Neural progenitor cell (in vitro differentiated cells): ENCODE measurements at regions not wholly inside any gene's neighbourhood (a gene's known extent, or its start where the extent isn't known, plus 50 kb on each side); places are given as distances from the start of the nearest gene placed in this dataset.

ENCODE experiments used
- DNase-seq: peaks from one replicate; pipeline ENCODE4 v3.0.0-alpha.2; 2016; ENCODE audit warnings: low spot score
- H2AFZ ChIP-seq: fragments of 200-600 bp; sonication (generic); replicated peaks from 2 replicates; pipeline ENCODE4 v1.6.1; 2016; ENCODE audit warnings: antibody characterized with exemption
- H3F3A ChIP-seq: fragments of 200-600 bp; sonication (generic); 2 replicates; pipeline ENCODE4 v1.6.1; 2016; ENCODE audit warnings: antibody characterized with exemption, low read depth
- H3K27ac ChIP-seq: fragments of 200-600 bp; sonication (generic); 2 replicates; pipeline ENCODE4 v1.5.1; 2016; ENCODE audit warnings: mild to moderate bottlenecking
- H3K27me3 ChIP-seq: fragments of 200-600 bp; sonication (generic); 2 replicates; pipeline ENCODE4 v1.6.1; 2016; ENCODE audit warnings: mild to moderate bottlenecking, moderate library complexity
- H3K36me3 ChIP-seq: fragments of 200-600 bp; sonication (generic); 2 replicates; pipeline ENCODE4 v1.5.1; 2016
- H3K4me1 ChIP-seq: fragments of 200-600 bp; sonication (generic); 2 replicates; pipeline ENCODE4 v1.6.1; 2016; ENCODE audit warnings: mixed run types
- H3K4me2 ChIP-seq: fragments of 200-600 bp; sonication (generic); 2 replicates; pipeline ENCODE4 v1.6.1; 2016
- H3K4me3 ChIP-seq: fragments of 200-600 bp; sonication (generic); 2 replicates; pipeline ENCODE4 v1.5.1; 2016
- H3K79me2 ChIP-seq: fragments of 200-600 bp; sonication (generic); 2 replicates; pipeline ENCODE4 v1.6.1; 2016; ENCODE audit warnings: low read depth
- H3K9ac ChIP-seq: fragments of 200-600 bp; sonication (generic); 2 replicates; pipeline ENCODE4 v1.6.1; 2016
- H3K9me3 ChIP-seq: fragments of 200-600 bp; sonication (generic); 2 replicates; pipeline ENCODE4 v1.5.1; 2016; ENCODE audit warnings: low read depth
- H4K20me1 ChIP-seq: fragments of 200-600 bp; sonication (generic); 2 replicates; pipeline ENCODE4 v1.6.1; 2016; ENCODE audit warnings: low read depth
- H3K27ac Mint-ChIP-seq: 3 replicates; pipeline ENCODE4 v1.8.0; 2021; ENCODE audit warnings: mixed read lengths
- H3K27me3 Mint-ChIP-seq: 2 replicates; pipeline ENCODE4 v1.8.0; 2022; ENCODE audit warnings: low read depth, mild to moderate bottlenecking, inconsistent platforms, moderate library complexity, mixed read lengths; ENCODE audit not compliant: insufficient read depth
- H3K36me3 Mint-ChIP-seq: 3 replicates; pipeline ENCODE4 v1.8.0; 2021; ENCODE audit warnings: mixed read lengths
- H3K4me1 Mint-ChIP-seq: 3 replicates; pipeline ENCODE4 v1.8.0; 2021; ENCODE audit warnings: mixed read lengths
- H3K4me3 Mint-ChIP-seq: 3 replicates; pipeline ENCODE4 v1.8.0; 2021; ENCODE audit warnings: mild to moderate bottlenecking, moderate library complexity, mixed read lengths
- H3K9me3 Mint-ChIP-seq: 3 replicates; pipeline ENCODE4 v1.8.0; 2020; ENCODE audit warnings: mixed read lengths
- CTCF ChIP-seq: fragments of 200-600 bp; sonication (generic); IDR thresholded peaks from 2 replicates; pipeline ENCODE4 v1.5.1; 2017; ENCODE audit warnings: antibody characterized with exemption, mild to moderate bottlenecking
- EZH2 ChIP-seq: fragments of 200-600 bp; sonication (generic); IDR thresholded peaks from 2 replicates; pipeline ENCODE4 v1.6.1; 2017; ENCODE audit warnings: antibody characterized with exemption, mild to moderate bottlenecking, moderate library complexity
- EZH2phosphoT487 ChIP-seq: fragments of 200-600 bp; sonication (generic); IDR thresholded peaks from 2 replicates; pipeline ENCODE4 v1.6.1; 2017; ENCODE audit warnings: antibody characterized with exemption

- no peak overlapping the region for H3K9ac ChIP-seq
- no peaks in the 10 kb centered on the region for H3K79me2 ChIP-seq
- H3K27ac ChIP-seq = no peak overlapping the region
- Mint-ChIP-seq H3K27me3 (no peaks in the 10 kb centered on the region), H3K4me3 (no peak overlapping the region), H3K4me1 (no peaks in the 10 kb centered on the region), H3K27ac (no peak overlapping the region), H3K36me3 (no peaks in the 10 kb centered on the region), H3K9me3 (no peaks in the 10 kb centered on the region)
- peak overlapping the region; percentile 66 for H2AFZ ChIP-seq
- H4K20me1 ChIP-seq = no peaks in the 10 kb centered on the region
- no peaks in the 10 kb centered on the region for H3K27me3 ChIP-seq
- H3K9me3 ChIP-seq = no peaks in the 10 kb centered on the region
- no peaks in the 10 kb centered on the region for H3K4me1 ChIP-seq
- H3K4me3 ChIP-seq = no peak overlapping the region
- DNase-seq = no peak
- no peaks in the 10 kb centered on the region for H3F3A ChIP-seq
- no peaks in the 10 kb centered on the region for H3K36me3 ChIP-seq
- no peak overlapping the region for H3K4me2 ChIP-seq
- TF ChIP-seq CTCF = no peak
These were observed 1560.4 kb upstream of the GBE1 start for GRCh38 chr3:83321891-83322290.

GRCh38 chr3:83354205-83354604 is 1592.8 kb upstream of the GBE1 start:
- Histone ChIP-seq H3F3A (no peaks in the 10 kb centered on the region), H3K9me3 (no peaks in the 10 kb centered on the region), H3K79me2 (no peaks in the 10 kb centered on the region), H3K9ac (no peak overlapping the region), H3K4me1 (no peaks in the 10 kb centered on the region), H4K20me1 (no peaks in the 10 kb centered on the region), H3K27me3 (no peaks in the 10 kb centered on the region), H3K4me3 (no peak overlapping the region), H3K27ac (no peak overlapping the region), H2AFZ (no peak overlapping the region), H3K36me3 (no peaks in the 10 kb centered on the region), H3K4me2 (no peak overlapping the region)
- no peak for DNase-seq
- Mint-ChIP-seq H3K27me3 (no peaks in the 10 kb centered on the region), H3K4me3 (no peak overlapping the region), H3K9me3 (peaks cover 4% of the 10 kb centered on the region), H3K27ac (no peak overlapping the region), H3K36me3 (no peaks in the 10 kb centered on the region), H3K4me1 (no peaks in the 10 kb centered on the region)
- TF ChIP-seq EZH2 (no peak), CTCF (no peak), EZH2phosphoT487 (no peak)

- Histone ChIP-seq H3K9me3 (no peaks in the 10 kb centered on the region), H3K79me2 (no peaks in the 10 kb centered on the region), H2AFZ (peak overlapping the region; percentile 68), H3K4me3 (no peak overlapping the region), H3F3A (no peaks in the 10 kb centered on the region), H3K27ac (no peak overlapping the region), H3K36me3 (no peaks in the 10 kb centered on the region), H4K20me1 (no peaks in the 10 kb centered on the region), H3K9ac (no peak overlapping the region), H3K4me2 (no peak overlapping the region), H3K4me1 (no peaks in the 10 kb centered on the region), H3K27me3 (no peaks in the 10 kb centered on the region)
- H3K27me3 Mint-ChIP-seq = no peaks in the 10 kb centered on the region
- H3K4me3 Mint-ChIP-seq = no peak overlapping the region
- H3K9me3 Mint-ChIP-seq = no peaks in the 10 kb centered on the region
- H3K4me1 Mint-ChIP-seq = no peaks in the 10 kb centered on the region
- DNase-seq = no peak
- TF ChIP-seq EZH2 = no peak
- no peak for TF ChIP-seq EZH2phosphoT487
- no peak overlapping the region for H3K27ac Mint-ChIP-seq
- no peaks in the 10 kb centered on the region for H3K36me3 Mint-ChIP-seq
These were observed 1565.5 kb upstream of the CADM2 start for GRCh38 chr3:83393276-83393675.

- H3K9me3 Mint-ChIP-seq = no peaks in the 10 kb centered on the region
- no peak overlapping the region for H3K4me2 ChIP-seq
- H3K4me1 ChIP-seq = no peaks in the 10 kb centered on the region
- H3K4me3 ChIP-seq = no peak overlapping the region
- TF ChIP-seq CTCF = no peak
- no peak for TF ChIP-seq EZH2
- TF ChIP-seq EZH2phosphoT487 = no peak
- H3K27ac ChIP-seq = no peak overlapping the region
- no peaks in the 10 kb centered on the region for H3K36me3 ChIP-seq
- no peak overlapping the region for H2AFZ ChIP-seq
- no peaks in the 10 kb centered on the region for H3K27me3 ChIP-seq
- no peaks in the 10 kb centered on the region for H3F3A ChIP-seq
- no peaks in the 10 kb centered on the region for H3K36me3 Mint-ChIP-seq
- no peaks in the 10 kb centered on the region for H3K79me2 ChIP-seq
- no peak for DNase-seq
- H3K27me3 Mint-ChIP-seq = no peaks in the 10 kb centered on the region
- H3K9me3 ChIP-seq = no peaks in the 10 kb centered on the region
- no peaks in the 10 kb centered on the region for H4K20me1 ChIP-seq
- H3K4me1 Mint-ChIP-seq = no peaks in the 10 kb centered on the region
- H3K9ac ChIP-seq = no peak overlapping the region
- H3K27ac Mint-ChIP-seq = no peak overlapping the region
- no peak overlapping the region for H3K4me3 Mint-ChIP-seq
These were observed 1554.9 kb upstream of the CADM2 start for GRCh38 chr3:83403927-83404326.
